Right atrium auricular region (tissue), 2 donors: ENCODE measurements at regions not wholly inside any gene's neighbourhood (a gene's known extent, or its start where the extent isn't known, plus 50 kb on each side); places are given as distances from the start of the nearest gene placed in this dataset.
"Not testable (repeated sequence)": the region's sequence is repeated elsewhere in the genome, so short reads cannot be mapped to it uniquely, and the experiment has no call there.

Experiments used
- DNase-seq: peaks from one replicate; pipeline ENCODE4 v3.0.0-alpha.2; 2019; ENCODE audit warnings: low spot score
- H3K27ac ChIP-seq, 2 donors: fragments of 200-600 bp; sonication (generic); 1 replicate in 1 of 2; 2 replicates in 1 of 2; pipeline ENCODE4 v1.5.1; 2016 to 2019
- H3K27me3 ChIP-seq, 2 donors: fragments of 200-600 bp; sonication (generic); one replicate each; pipeline versions ENCODE4 v1.5.1 to v1.6.0; 2017 to 2019
- H3K36me3 ChIP-seq: fragments of 200-600 bp; sonication (generic); one replicate; pipeline ENCODE4 v1.5.1; 2016
- H3K4me1 ChIP-seq, 2 donors: fragments of 200-600 bp; sonication (generic); one replicate each; pipeline versions ENCODE4 v1.5.1 to v1.6.0; 2017 to 2019
- H3K4me3 ChIP-seq, 2 donors: fragments of 200-600 bp; sonication (generic); 1 replicate in 1 of 2; 2 replicates in 1 of 2; pipeline ENCODE4 v1.5.1; 2017 to 2019; ENCODE audit warnings: mild to moderate bottlenecking in 1 of 2, moderate library complexity in 1 of 2
- H3K9me3 ChIP-seq, 2 donors: fragments of 200-600 bp; sonication (generic); one replicate each; pipeline ENCODE4 v1.5.1; 2019
- TF ChIP-seq, protein P1 (sequence below), 2 donors: fragments of 200-600 bp; sonication (generic); IDR thresholded peaks; one replicate each; pipeline ENCODE4 v1.5.1; 2019; ENCODE audit warnings: antibody characterized with exemption in 2 of 2

GRCh38 chr12:86574143-86574542, 318.0 kb upstream of the MGAT4C start:
- Histone ChIP-seq H3K4me3 (no peak overlapping the region), H3K27ac (no peak overlapping the region), H3K4me1 (no peaks in the 10 kb centered on the region), H3K36me3 (no peaks in the 10 kb centered on the region), H3K27me3 (no peaks in the 10 kb centered on the region), H3K9me3 (peaks cover 0 to 9% of the 10 kb centered on the region in 2 donors)
- no peak for DNase-seq
- TF ChIP-seq, protein P1, sequence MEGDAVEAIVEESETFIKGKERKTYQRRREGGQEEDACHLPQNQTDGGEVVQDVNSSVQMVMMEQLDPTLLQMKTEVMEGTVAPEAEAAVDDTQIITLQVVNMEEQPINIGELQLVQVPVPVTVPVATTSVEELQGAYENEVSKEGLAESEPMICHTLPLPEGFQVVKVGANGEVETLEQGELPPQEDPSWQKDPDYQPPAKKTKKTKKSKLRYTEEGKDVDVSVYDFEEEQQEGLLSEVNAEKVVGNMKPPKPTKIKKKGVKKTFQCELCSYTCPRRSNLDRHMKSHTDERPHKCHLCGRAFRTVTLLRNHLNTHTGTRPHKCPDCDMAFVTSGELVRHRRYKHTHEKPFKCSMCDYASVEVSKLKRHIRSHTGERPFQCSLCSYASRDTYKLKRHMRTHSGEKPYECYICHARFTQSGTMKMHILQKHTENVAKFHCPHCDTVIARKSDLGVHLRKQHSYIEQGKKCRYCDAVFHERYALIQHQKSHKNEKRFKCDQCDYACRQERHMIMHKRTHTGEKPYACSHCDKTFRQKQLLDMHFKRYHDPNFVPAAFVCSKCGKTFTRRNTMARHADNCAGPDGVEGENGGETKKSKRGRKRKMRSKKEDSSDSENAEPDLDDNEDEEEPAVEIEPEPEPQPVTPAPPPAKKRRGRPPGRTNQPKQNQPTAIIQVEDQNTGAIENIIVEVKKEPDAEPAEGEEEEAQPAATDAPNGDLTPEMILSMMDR (IDR thresholded peaks at IDR 0.05), result no peak

DNA sequence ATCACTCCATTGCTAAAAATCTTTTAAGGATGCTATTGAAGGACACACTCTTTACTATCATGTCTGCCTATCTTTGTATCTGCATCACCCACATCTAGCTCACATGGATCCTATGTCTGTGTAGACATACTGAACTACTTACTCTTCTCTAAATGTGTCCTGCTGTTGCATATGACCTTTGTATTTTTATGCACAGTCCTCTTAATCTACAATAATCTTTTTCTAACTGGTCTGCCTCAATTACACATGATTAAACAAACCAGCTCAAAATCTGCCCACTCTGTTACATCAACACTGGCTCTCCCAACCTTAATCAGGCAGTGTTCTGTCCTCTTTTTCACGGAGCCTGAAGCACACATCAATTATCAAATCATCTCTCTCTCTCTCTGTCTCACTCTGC, 316.3 kb upstream of the MGAT4C start:
- DNase-seq, result no peak
- Histone ChIP-seq H3K36me3 (no peaks in the 10 kb centered on the region), H3K27ac (no peak overlapping the region), H3K9me3 (peaks cover 0 to 16% of the 10 kb centered on the region in 2 donors), H3K4me3 (no peak overlapping the region), H3K27me3 (no peaks in the 10 kb centered on the region), H3K4me1 (no peaks in the 10 kb centered on the region)
- TF ChIP-seq, protein P1 (IDR thresholded peaks at IDR 0.05), result no peak

DNA sequence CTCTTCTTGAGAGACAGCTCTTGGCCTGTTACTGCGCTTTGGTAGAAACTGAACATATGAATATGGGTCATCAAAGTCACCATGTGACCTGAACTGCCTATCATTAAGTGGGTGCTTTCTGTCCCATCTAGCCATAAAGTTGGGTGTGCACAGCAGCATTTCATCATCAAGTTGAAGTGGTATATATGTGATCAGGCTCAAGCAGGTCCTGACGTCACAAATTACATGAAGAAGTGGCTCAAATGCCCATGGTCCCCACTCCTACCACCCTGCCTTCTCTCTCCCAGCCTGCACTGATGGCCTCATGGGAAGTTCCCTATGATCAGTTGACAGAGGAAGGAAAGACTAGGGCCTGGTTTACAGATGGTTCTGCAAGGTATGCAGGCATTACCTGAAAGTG, 308.8 kb upstream of the MGAT4C start:
- Histone ChIP-seq H3K9me3 (peaks cover 0 to 14% of the 10 kb centered on the region in 2 donors), H3K27me3 (no peaks in the 10 kb centered on the region), H3K4me1 (no peaks in the 10 kb centered on the region), H3K27ac (no peak overlapping the region), H3K4me3 (no peak overlapping the region), H3K36me3 (no peaks in the 10 kb centered on the region)
- TF ChIP-seq, protein P1 (IDR thresholded peaks at IDR 0.05), result no peak
- no peak for DNase-seq

GRCh38 chr12:86555491-86555890, 299.3 kb upstream of the MGAT4C start:
- peaks cover 0 to 14% of the 10 kb centered on the region in 2 donors for H3K9me3 ChIP-seq
- not testable (repeated sequence) for H3K4me1 ChIP-seq, DNase-seq, H3K27me3 ChIP-seq, H3K4me3 ChIP-seq, H3K27ac ChIP-seq, H3K36me3 ChIP-seq

- TF ChIP-seq, protein P1 (IDR thresholded peaks at IDR 0.05), result no peak
- no peak for DNase-seq
- Histone ChIP-seq H3K9me3 (no peaks in the 10 kb centered on the region), H3K4me3 (no peak overlapping the region), H3K27ac (no peak overlapping the region), H3K27me3 (no peaks in the 10 kb centered on the region), H3K36me3 (no peaks in the 10 kb centered on the region), H3K4me1 (no peaks in the 10 kb centered on the region)
These were observed 295.0 kb upstream of the MGAT4C start for GRCh38 chr12:86551146-86551571.

GRCh38 chr12:86550218-86551145, 294.3 kb upstream of the MGAT4C start:
- Histone ChIP-seq H3K27me3 (no peaks in the 10 kb centered on the region), H3K9me3 (no peaks in the 10 kb centered on the region), H3K27ac (no peak overlapping the region), H3K4me3 (no peak overlapping the region), H3K4me1 (no peaks in the 10 kb centered on the region), H3K36me3 (no peaks in the 10 kb centered on the region)
- TF ChIP-seq, protein P1 (IDR thresholded peaks at IDR 0.05), result no peak
- DNase-seq, result no peak
